ENCODE measurements at regions not wholly inside any gene's neighbourhood (a gene's known extent, or its start where the extent isn't known, plus 50 kb on each side); places are given as distances from the start of the nearest gene placed in this dataset.

- Histone ChIP-seq H4K8ac (replicated peaks; ENCODE audit: insufficient read length, low read depth, low read length) (no peak overlapping the region), H2AK5ac (ENCODE audit: insufficient read length, low read length) (no peak overlapping the region), H4K91ac (ENCODE audit: insufficient read length, low read depth, low read length) (no peak overlapping the region), H4K20me1 (ENCODE audit: control insufficient read depth, insufficient read depth, insufficient read length) (no peaks in the 10 kb centered on the region), H3K14ac (ENCODE audit: insufficient read depth, low read length) (no peak overlapping the region), H3K27ac (ENCODE audit: insufficient read length, low read depth, low read length) (no peak overlapping the region), H3K4me2 (ENCODE audit: insufficient read depth, insufficient read length, low read length) (no peak overlapping the region), H3K4ac (ENCODE audit: low read depth, low read length) (no peak overlapping the region), H3K4me1 (ENCODE audit: insufficient read depth, low read length) (peaks cover 11% of the 10 kb centered on the region; the same call in 1 of the 2 replicates), H2BK15ac (ENCODE audit: low read depth, low read length) (no peak overlapping the region), H3K79me2 (ENCODE audit: insufficient read depth, low read length) (no peaks in the 10 kb centered on the region), H2BK12ac (ENCODE audit: insufficient read length, low read depth, low read length) (no peak overlapping the region), H2BK5ac (ENCODE audit: insufficient read length, low read length) (no peak overlapping the region), H3K23me2 (ENCODE audit: insufficient read length, low read depth, low read length, poor library complexity, severe bottlenecking) (no peaks in the 10 kb centered on the region), H3K23ac (ENCODE audit: insufficient read length, low read depth, low read length) (no peak overlapping the region), H3K9me3 (ENCODE audit: control insufficient read depth, low read depth, low read length) (no peaks in the 10 kb centered on the region), H3K27me3 (ENCODE audit: insufficient read depth, low read length) (no peaks in the 10 kb centered on the region), H3K9ac (ENCODE audit: extremely low read depth, insufficient read length, low read length) (no peak overlapping the region), H3T11ph (ENCODE audit: low read length) (no peak overlapping the region), H4K5ac (ENCODE audit: insufficient read length, low read depth, low read length) (no peak overlapping the region), H3K18ac (ENCODE audit: insufficient read length, low read depth, low read length) (no peak overlapping the region), H3K79me1 (ENCODE audit: insufficient read depth, low read depth, low read length, poor library complexity, severe bottlenecking) (no peaks in the 10 kb centered on the region), H3K56ac (ENCODE audit: insufficient read length, low read depth, low read length) (no peak overlapping the region), H2BK120ac (ENCODE audit: low read depth, low read length, poor library complexity, severe bottlenecking) (no peak overlapping the region), H2AFZ (ENCODE audit: low read length) (no peak overlapping the region), H2BK20ac (ENCODE audit: low read depth, low read length, poor library complexity, severe bottlenecking) (no peak overlapping the region)
- Mint-ChIP-seq H3K4me3 (no peak overlapping the region), H3K4me1 (peaks cover 55 to 58% of the 10 kb centered on the region in 2 experiments), H3K27ac (peak overlapping the region; percentile 5 to 76 (median 12); a peak in 6 of 7 replicates), H3K9me3 (peaks cover 2 to 6% of the 10 kb centered on the region in 2 experiments), H3K27me3 (ENCODE audit: low read depth) (no peaks in the 10 kb centered on the region), H3K36me3 (ENCODE audit: insufficient read depth in 1 of 3, low read depth in 3 of 3) (peaks cover 0 to 3% (median 2%) of the 10 kb centered on the region in 3 experiments; a peak in 5 of 7 replicates)
- no CpG with 5 or more reads among the region's 1 CpG for WGBS (ENCODE audit: extremely low coverage, insufficient read length, low lambda C conversion rate)
- DNase-seq = no peak
- no peak for TF ChIP-seq CTCF (conservative IDR thresholded peaks at IDR 0.05)
Observed at GRCh38 chr5:84602371-84602771, 217.7 kb upstream of the EDIL3 start.
